Midbrain (tissue), 1 donor: ENCODE measurements at regions not wholly inside any gene's neighbourhood (a gene's known extent, or its start where the extent isn't known, plus 50 kb on each side); places are given as distances from the start of the nearest gene placed in this dataset.
"Not testable (repeated sequence)": the region's sequence is repeated elsewhere in the genome, so short reads cannot be mapped to it uniquely, and the experiment has no call there.

ENCODE experiments used
- DNase-seq: peaks from one replicate; lab custom pipeline; 2025; lab: John Stamatoyannopoulos, UW

DNA sequence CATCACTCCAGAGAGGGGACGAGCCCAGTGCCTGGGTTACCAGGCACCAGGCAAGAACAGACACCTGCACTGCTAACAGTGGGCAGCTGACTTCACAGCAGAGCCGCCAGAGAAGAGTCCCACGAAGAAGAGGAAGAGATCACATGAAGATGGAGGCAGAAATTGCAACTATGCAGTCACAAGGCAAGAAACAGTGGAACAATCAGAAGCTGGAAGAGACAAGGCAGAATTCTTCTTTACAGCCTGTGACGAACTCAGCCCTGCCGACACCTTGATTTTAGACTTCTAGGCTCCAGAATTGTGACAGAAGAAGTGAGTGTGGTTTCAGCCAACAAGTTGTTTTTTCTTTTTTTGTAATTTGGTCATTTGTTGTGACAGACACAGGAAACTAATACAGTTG is 59.2 kb downstream of the IL12A start:
- no peak for DNase-seq

DNA sequence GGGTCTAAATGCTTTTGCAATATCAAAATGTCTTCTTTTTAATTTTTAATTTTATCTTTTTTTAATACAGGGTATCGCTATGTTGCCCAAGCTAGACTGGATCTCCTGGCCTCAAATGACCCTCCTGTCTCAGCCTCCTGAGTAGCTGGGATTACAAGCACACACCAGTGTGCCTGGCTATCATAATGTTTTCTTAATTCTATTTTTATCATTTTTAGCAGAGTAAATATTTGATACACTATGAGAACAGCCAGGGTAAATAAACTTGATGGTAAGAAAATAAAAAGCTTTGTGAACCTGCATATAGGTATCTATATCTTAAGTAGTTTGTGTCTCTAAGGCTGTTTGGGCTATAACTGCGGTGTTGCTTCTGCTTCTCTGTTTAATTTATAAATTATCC is 60.4 kb downstream of the IL12A start:
- no peak for DNase-seq

DNA sequence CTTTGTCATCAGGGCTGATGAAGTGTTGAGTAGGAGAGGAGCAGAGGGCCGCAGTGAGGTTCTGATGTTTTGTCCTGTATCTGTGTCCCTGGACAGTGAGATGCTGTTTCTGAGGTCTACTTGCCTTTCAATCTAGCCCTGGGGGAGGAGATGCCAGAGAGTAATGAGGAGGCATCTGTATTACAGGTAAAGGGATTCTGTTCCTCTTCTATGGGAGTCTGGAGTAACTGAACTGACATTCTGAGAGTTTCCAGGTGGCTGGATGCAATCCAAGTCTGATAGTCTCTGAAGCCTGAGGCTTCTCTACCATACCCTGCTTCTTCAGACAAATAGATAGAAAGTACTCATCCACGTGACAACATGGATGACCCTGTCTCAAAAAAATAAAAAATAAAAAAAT is 60.9 kb downstream of the IL12A start:
- no peak for DNase-seq

DNA sequence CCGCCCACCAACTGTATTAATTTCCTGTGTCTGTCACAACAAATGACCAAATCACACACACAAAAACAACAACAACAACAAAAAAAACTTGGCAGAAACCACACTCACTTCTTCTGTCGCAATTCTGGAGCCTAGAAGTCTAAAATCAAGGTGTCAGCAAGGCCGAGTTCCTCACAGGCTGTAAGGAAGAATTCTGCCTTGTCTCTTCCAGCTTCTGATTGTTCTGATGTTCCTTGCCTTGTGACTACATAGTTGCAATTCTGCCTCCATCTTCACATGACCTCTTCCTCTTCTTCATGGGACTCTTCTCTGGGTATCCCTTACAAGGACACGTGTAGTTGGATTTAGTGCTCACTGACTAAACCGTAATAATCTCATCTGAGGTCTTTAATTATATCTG is 61.4 kb downstream of the IL12A start:
- no peak for DNase-seq

DNA sequence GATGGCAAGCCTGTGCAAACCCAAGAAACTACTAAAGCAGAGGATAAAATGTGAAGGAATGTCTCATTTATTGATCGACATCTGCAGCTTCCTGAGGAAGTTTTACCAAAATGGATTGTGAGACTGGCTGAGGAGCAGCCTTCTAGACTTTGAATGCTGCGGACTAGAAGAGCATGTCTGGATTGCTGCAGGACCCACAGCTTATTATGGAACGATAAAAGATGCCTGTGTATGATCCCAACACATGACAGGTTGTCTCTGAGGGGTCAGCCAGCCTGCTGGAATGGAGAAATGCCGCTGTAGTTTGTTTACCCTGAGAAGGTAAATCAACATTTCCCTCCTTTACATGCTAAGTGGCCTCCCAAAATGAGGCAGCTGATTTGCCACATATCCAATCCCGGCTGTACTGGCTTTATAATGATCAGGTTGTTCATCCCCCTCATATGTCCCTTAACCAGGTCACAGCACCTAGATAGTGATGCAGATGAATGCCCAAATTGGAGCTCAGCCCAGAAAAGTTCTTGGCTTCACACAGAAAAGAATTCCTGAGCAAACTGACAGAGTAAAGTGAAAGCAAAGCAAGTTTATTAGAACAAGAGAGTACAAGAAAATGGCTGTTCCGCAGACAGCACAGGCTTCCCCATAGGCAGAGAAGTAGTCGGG is 63.9 kb downstream of the IL12A start:
- DNase-seq, result peak; percentile 10

DNA sequence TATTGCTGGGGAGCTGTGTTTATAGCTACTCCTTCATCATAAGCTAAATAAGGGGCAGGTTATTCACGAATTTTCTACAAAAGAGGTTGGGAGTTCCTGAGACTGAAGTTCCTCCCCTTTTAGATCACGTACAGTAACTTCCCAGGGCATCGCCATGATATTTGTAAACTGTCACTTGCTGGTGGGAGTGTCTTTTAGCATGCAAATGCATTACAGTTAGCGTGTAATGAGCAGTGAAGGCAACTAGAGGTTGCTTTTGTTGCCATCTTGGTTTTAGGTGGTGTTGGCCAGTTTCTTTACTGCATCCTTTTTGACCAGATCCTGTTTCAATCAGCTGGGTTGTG is 64.4 kb downstream of the IL12A start:
- no peak for DNase-seq

DNA sequence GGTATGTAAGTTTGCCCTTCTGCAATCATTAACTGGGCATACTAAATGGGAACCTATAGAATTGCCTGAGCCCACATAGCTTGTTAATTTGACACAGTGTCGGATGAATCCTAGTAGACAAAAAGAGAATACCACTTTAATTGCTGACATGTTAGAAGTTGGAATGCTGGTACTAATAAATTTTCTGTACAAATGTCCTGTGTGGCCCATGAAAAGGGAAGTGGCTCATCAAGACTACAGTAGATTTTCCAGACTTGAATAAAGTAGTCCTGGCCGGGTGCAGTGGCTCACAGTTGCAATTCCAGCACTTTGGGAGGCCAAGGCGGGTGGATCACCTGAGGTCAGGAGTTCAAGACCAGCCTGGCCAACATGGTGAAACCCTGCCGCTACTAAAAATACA is 66.2 kb downstream of the IL12A start:
- DNase-seq, result not testable (repeated sequence)

DNA sequence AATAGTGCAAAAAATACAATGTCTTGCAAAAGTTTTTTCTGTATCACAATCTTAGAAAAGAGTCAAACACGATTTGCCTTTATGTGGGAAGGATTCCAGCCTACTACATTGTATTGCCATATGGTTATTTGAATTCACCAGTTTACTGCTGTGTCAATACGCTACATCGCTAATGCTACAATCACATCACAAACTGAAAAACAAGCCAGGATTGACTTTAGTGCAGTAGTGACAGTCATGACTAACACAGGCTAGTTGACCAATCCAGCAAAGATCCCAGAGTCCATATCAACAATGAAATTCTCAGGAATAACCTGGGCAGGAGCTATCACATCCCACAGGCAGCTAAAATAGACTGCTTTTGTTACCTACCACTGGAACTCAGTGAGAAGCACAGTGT is 67.0 kb downstream of the IL12A start:
- DNase-seq, result no peak

DNA sequence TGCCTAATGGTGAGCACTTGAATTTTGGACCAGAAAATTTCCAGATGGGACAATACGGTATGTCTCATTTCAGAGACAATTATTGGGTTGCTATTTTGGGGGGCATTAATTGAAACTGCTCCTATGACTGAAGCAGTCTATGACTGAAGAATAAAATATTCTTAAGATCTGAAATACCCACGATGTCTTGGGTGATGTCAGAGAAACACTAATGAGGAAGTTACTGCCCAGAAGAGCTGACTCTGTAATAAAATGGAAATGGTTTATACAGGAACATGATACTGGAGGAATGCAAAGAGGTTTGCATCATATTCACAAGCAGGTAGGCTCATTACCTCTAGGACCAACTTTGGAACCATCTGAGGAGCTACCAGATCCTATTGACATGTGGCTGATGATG is 68.7 kb downstream of the IL12A start:
- DNase-seq, result no peak

DNA sequence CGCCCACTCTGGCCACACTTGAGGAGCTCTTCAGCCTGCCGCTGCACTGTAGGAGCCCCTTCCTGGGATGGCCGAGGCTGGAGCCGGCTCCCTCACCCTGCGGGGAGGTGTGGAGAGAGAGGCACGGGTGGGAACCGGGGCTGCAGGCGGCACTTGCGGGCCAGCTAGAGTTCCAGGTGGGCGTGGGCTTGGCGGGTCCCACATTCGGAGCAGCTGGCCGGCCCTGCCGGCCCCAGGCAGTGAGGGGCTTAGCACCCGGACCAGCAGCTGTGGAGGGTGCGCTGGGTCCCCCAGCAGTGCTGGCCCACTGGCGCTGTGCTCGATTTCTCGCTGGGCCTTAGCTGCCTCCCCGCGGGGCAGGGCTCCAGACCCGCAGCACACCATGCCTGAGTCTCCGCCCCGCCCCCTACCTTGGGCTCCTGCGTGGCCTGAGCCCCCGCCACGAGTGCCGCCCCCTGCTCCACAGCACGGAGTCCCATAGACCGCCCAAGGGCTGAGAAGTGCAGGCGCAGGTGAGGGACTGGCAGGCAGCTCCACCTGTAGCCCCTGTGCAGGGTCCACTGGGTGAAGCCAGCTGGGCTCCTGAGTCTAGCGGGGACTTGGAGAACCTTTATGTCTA is 71.9 kb downstream of the IL12A start:
- no peak for DNase-seq

DNA sequence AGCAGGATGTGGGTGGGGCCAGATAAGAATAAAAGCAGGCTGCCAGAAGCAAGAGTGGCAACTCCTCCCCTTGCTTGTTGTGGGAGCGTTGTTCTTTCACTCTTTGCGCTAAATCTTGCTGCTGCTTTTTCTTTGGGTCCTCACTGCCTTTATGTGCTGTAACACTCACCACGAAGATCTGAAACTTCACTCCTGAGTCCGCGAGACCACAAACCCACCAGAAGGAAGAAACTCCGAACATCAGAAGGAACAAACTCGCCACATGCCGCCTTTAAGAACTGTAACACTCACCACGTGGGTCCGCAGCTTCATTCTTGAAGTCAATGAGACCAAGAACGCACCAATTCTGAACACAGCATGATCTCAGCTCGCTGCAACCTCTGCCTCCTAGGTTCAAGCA is 72.9 kb downstream of the IL12A start:
- no peak for DNase-seq

DNA sequence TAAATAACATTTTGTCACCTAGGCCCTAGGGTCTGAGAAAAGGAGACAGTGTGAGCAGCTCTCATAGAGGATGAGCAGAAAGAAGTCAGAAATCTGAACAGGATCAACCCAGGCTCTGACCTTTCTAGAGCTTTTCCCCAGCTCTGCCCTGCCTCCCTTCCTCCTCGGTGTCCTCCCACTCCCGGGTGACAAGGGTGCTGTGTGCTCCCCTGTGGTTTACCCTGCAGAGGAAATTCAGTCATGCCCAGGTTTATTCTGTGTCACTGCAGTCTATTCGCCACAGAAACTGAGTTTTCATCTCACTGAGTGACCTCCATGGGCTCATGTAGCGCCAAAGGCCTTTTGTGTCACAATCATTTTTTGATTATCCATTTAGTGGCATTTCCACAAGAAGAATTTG is 76.6 kb downstream of the IL12A start:
- no peak for DNase-seq

DNA sequence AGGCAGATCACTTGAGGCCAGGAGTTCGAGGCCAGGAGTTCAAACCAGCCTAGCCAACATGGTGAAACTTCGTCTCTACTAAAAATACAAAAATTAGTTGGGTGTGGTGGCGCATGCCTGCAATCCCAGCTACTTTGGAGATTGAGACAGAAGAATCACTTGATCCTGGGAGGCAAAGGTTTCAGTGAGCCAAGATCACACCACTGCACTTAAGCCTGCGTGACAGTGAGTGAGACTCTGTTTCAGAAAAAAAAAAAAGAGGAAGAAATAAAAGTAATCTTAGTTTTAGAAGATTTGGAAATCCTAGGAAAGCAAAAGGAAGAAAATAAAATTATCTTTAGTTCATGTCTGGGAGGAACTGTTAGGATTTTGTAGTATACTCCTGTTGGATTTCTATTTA is 77.2 kb downstream of the IL12A start:
- no peak for DNase-seq

DNA sequence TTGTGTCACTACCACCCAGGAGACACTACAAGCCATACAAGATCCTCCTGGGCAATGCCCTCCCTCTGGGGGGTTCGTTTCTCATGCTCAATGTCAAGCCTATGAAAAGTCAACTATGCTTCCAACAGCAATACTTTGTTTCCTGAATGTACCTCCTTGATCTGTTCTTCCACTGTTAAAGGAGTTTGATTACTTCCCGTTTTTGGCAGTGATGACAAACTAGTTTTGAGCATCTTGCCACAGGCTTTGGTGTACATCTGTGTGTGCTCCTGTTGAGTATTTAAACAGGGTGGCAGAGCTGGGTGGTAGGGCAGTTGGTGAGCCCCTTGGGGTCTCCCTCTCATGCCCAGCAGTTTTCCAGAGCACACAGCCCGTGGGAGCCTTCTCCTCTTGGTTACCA is 81.4 kb downstream of the IL12A start:
- no peak for DNase-seq

DNA sequence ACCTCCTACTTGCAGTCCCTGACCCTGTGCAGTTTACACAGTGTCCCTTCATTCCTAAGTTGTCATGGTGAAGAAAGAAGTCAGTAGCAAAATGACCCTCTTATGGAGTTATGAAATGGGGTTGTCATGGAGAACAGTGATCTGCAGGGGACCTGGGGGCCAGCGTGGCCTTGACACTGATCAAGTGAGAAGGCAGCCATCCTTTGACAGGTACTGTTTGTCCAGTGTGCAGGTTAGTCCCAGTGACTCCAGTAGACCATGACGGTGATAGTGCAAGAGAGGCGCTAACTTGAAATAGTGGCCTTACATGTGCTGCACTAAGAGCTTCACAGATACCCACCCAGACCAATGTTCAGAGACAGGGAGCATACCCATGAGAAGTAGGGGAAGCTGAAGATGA is 87.9 kb downstream of the IL12A start:
- no peak for DNase-seq

DNA sequence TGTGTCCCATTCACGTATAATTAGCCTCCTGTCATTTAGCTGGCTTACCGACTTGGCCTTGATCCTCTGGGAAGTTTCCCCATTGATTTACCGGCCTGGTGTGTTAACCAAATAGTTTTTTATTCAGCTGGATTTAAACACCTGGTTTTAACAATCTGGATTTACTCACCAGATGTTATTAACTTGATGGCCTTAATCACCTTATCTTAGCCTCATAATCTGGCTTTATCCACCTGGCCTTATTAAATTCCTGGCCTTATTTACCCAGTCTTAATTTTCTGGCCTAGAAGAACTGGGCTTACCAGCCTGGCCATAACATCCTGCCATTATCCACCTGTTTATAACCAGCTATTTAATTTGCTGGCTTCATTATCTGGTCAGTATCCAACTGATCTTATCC is 89.9 kb downstream of the IL12A start:
- DNase-seq, result no peak

DNA sequence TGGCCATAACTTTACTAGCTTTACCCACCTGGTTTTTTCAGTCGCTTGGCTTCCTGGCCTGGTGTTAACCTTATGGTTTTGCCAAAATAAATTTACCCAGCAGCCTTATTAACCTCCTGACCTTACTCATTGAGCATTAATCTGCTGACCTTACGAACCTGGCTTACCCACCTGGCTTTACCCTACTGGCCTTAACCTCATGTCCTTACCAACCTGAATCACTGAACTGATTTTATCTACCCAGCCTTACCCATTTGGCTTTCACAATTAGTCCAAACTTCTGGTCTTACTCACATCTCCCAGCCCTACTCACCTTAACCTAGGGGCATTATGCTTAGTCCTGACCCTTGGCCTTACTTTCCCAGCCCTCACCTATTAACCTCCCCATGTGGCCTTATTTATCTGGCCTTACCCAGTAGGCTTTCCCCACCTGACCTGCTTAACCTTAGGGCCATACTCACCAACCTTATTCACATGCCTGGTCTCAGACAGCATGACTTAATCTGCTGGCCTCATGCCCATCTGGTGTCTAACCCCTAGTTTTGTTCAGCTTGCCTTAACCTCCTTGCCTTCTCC is 93.4 kb downstream of the IL12A start:
- DNase-seq, result no peak

DNA sequence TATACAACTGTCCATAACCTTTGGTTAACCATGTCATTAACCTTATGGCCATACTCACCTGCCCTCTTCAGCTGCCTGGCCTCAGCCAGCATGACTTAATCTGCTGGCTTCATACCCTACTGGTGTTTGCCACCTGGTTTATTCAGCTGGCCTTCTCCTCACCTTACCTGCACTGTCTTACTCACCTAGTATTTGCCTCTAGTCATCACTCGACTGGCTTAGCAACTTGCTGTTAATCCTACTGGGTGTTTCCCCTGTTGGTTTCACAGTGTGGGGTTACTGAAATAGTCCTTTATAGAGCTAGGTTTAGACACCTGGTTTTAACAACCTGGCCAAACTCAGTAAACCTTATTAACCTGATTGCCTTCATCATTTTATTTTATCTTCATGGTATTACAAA is 96.4 kb downstream of the IL12A start:
- no peak for DNase-seq

DNA sequence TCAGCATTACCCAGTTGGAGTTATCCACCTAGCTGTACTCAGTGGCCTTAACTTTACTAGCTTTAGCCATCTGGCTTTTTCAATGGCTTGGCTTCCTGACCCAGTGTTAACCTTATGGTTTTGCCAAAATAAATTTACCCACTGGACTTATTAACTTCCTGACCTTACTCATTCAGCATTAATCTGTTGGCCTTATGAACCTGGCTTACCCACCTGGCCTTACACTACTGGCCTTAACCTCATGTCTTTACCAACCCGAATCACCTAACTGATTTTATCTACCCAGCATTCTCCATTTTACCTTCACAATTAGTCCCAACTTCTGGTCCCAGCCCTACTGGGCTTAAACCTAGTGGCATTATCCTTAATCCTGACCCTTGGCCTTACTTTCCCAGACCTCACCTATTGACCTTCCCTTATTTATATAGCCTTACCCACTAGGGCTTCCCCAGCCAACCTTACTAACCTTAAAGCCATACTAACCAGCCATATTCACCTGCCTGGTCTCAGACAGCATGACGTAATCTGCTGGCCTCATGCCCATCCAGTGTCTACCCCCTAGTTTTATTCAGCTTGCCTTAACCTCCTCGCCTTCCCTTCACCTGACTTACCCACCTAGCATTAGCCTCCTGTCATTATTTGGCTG is 100.0 kb downstream of the IL12A start:
- no peak for DNase-seq

DNA sequence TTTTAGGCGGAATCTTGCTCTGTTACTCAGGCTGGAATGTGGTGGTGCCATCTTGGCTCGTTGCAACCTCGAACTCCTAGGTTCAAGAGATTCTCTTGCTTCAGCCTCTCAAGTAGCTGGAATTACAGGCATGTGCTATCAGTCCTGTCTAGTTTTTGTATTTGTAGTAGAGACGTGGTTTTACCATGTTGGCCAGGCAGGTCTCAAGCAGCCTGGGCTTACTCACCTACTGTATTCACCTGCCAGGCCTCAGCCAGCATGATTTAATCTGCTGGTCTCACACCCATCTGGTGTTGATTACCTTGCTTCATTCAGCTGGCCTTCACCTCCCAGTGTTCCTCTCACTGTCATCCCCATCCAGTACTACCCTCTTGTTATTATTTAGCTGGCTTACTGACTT is 102.0 kb downstream of the IL12A start:
- no peak for DNase-seq

DNA sequence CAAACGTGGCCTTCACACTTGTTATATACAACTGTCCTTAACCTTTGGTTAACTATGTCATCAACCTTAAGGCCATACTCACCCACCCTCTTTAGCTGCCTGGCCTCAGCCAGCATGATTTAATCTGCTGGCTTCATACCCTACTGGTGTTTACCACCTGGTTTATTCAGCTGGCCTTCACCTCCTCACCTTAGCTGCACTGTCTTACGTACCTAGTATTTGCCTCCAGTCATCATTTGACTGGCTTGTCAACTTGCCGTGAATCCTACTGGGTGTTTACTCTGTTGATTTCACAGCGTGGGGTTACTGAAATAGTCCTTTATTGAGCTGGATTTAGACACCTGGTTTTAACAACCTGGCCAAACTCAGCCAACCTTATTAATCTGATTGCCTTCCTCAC is 102.8 kb downstream of the IL12A start:
- DNase-seq, result no peak

DNA sequence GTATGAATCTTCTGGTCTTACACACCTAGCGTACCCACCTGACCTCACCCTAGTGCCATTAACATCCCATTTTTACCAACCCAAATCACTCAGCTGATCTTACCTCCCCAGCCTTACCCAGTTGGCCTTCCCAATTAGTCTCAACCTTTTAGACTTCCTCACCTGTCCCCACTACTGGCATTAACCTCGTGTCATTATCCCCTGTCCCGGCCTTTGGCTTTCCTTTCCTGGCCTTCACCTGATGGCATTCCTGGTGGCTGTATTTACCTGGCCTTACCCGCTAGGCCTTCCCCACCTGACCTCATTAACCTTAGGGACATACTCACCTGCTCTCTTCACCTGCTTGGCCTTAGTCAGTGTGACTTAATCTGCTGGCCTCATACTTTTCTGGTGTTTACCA is 104.1 kb downstream of the IL12A start:
- no peak for DNase-seq

DNA sequence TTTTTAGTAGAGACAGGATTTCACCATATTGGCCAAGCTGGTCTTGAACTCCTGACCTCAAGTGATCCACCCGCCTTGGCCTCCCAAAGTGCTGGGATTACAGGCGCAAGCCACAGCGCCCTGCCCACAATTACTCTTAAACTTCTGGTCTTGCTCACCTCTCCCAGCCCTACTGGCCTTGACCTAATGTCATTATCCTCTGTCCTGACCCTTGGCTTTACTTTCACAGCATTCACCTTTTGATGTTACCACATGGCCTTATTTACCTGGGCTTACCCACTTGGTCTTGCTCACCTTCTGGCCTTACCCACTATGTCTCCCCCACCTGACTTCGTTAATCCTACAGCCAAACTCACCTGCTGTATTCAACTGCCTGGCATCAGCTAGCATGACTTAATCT is 105.9 kb downstream of the IL12A start:
- DNase-seq, result no peak

DNA sequence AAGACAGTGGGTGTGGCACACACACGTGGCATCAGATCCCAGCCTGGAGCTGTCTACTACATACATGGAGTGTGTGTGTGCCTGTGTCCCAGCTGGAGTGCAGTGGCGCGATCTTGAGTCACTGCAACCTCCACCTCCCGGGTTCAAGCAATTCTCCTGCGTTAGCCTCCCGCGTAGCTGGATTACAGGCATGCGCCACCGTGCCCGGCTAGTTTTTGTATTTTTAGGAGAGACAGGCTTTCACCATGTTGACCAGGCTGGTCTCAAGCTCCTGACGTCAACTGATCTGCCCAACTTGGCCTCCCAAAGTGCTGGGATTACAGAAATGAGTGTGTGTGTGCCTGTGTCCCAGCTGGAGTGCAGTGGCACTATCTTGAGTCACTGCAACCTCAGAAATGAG is 108.8 kb downstream of the IL12A start:
- DNase-seq, result no peak
